Thyroid gland (tissue), 4 donors: ENCODE measurements at regions not wholly inside any gene's neighbourhood (a gene's known extent, or its start where the extent isn't known, plus 50 kb on each side); places are given as distances from the start of the nearest gene placed in this dataset.

Source experiments
- DNase-seq, 2 donors: peaks; one replicate each; pipeline ENCODE4 v3.0.0-alpha.2; 2019
- H3K27ac ChIP-seq, 3 donors: fragments of 200-600 bp; sonication (generic); 1 replicate in 2 of 3; 2 replicates in 1 of 3; pipeline ENCODE4 v1.5.1; 2016 to 2019; ENCODE audit warnings: mild to moderate bottlenecking in 1 of 3, moderate library complexity in 1 of 3
- H3K27me3 ChIP-seq: fragments of 200-600 bp; sonication (generic); one replicate; pipeline ENCODE4 v1.5.1; 2019
- H3K36me3 ChIP-seq, 2 donors: fragments of 200-600 bp; sonication (generic); one replicate each; pipeline ENCODE4 v1.5.1; 2016 to 2019
- H3K4me1 ChIP-seq, 2 donors: fragments of 200-600 bp; sonication (generic); one replicate each; pipeline ENCODE4 v1.5.1; 2017 to 2019
- H3K4me3 ChIP-seq, 3 donors: fragments of 200-600 bp; sonication (generic); replicated peaks in 1 of 3; 1 replicate in 2 of 3; 2 replicates in 1 of 3; pipeline ENCODE4 v1.5.1; 2016; ENCODE audit warnings: mild to moderate bottlenecking in 1 of 3
- H3K9me3 ChIP-seq: fragments of 200-600 bp; sonication (generic); one replicate; pipeline ENCODE4 v1.5.1; 2017
- POLR2A ChIP-seq, 2 donors: fragments of 450-650 bp; IDR thresholded peaks; one replicate each; pipeline ENCODE4 v1.6.1; 2017; ENCODE audit warnings: antibody characterized with exemption in 2 of 2, mild to moderate bottlenecking in 2 of 2, moderate library complexity in 1 of 2
- WGBS, 2 donors: methylation state at CpG; one replicate each; pipeline ENCODE4 v1.1.5; 2017; 5-methylcytosine and 5-hydroxymethylcytosine counted together
- intact Hi-C: fragments of 100-400 bp; cut with DNase I; formaldehyde crosslinking; loops from one replicate; pipeline ENCODE4 v1.15.1; 2023
- TF ChIP-seq, protein P1 (sequence below), 6 experiments: fragments of 200-600 bp in 3 of 6; fragments of 450-650 bp in 3 of 6; sonication (generic) in 3 of 6; IDR thresholded peaks; one replicate each; pipeline ENCODE4 v1.5.1; 2016 to 2019; ENCODE audit warnings: antibody characterized with exemption in 6 of 6, mild to moderate bottlenecking in 2 of 6, inconsistent platforms in 1 of 6, moderate library complexity in 1 of 6

DNA sequence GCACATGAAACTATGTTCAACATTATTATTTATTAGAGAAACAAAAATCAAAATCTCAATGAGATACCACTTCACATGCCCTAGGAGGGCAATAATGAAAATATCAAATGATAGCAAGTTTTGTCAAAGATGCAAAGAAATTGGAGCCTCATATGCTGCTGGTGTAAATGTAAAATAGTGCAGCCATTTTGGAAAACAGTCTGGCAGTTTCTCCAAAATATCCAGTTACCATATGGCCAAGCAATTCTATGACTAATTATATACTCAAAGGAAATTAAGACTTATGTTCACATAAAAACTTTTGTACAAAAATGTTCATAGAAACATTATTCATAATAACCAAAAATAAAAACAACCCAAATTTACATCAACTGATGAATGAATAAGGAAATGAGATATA lies 313.6 kb upstream of the LMO3 start:
- Histone ChIP-seq H3K4me3 (no peak overlapping the region), H3K27ac (no peak overlapping the region), H3K36me3 (no peaks in the 10 kb centered on the region), H3K27me3 (no peaks in the 10 kb centered on the region), H3K4me1 (no peaks in the 10 kb centered on the region), H3K9me3 (no peaks in the 10 kb centered on the region)
- no peak for DNase-seq
- TF ChIP-seq POLR2A (IDR thresholded peaks at IDR 0.05), result no peak
- TF ChIP-seq, protein P1, sequence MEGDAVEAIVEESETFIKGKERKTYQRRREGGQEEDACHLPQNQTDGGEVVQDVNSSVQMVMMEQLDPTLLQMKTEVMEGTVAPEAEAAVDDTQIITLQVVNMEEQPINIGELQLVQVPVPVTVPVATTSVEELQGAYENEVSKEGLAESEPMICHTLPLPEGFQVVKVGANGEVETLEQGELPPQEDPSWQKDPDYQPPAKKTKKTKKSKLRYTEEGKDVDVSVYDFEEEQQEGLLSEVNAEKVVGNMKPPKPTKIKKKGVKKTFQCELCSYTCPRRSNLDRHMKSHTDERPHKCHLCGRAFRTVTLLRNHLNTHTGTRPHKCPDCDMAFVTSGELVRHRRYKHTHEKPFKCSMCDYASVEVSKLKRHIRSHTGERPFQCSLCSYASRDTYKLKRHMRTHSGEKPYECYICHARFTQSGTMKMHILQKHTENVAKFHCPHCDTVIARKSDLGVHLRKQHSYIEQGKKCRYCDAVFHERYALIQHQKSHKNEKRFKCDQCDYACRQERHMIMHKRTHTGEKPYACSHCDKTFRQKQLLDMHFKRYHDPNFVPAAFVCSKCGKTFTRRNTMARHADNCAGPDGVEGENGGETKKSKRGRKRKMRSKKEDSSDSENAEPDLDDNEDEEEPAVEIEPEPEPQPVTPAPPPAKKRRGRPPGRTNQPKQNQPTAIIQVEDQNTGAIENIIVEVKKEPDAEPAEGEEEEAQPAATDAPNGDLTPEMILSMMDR (IDR thresholded peaks at IDR 0.05), result no peak
- intact Hi-C loops, result no loop called here

DNA sequence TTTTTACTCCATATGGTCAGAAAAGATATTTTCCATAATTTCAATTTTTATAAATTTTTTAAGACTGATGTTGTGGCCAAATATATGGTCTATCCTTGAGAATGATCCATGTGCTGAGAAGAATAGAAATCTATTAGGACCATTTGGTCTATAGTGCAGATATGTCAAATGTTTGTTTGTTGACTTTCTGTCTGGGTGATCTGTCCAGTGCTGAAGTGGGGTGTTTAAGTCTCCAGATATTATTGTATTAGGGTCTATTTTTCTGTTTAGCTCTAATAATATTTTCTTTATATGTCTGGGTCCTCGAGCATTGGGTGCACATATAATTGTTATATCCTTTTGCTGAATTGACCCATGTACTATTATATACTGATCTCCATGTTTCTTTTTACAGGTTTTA lies 308.9 kb upstream of the LMO3 start:
- intact Hi-C loops, result no loop called here
- Histone ChIP-seq H3K36me3 (no peaks in the 10 kb centered on the region), H3K27me3 (no peaks in the 10 kb centered on the region), H3K27ac (no peak overlapping the region), H3K4me3 (no peak overlapping the region), H3K9me3 (no peaks in the 10 kb centered on the region), H3K4me1 (no peaks in the 10 kb centered on the region)
- DNase-seq, result no peak
- TF ChIP-seq, protein P1 (IDR thresholded peaks at IDR 0.05), result no peak
- no peak for TF ChIP-seq POLR2A (IDR thresholded peaks at IDR 0.05)
- WGBS, 2 donors, result 65 to 74% methylated on average over 1 of the region's 1 CpG

DNA sequence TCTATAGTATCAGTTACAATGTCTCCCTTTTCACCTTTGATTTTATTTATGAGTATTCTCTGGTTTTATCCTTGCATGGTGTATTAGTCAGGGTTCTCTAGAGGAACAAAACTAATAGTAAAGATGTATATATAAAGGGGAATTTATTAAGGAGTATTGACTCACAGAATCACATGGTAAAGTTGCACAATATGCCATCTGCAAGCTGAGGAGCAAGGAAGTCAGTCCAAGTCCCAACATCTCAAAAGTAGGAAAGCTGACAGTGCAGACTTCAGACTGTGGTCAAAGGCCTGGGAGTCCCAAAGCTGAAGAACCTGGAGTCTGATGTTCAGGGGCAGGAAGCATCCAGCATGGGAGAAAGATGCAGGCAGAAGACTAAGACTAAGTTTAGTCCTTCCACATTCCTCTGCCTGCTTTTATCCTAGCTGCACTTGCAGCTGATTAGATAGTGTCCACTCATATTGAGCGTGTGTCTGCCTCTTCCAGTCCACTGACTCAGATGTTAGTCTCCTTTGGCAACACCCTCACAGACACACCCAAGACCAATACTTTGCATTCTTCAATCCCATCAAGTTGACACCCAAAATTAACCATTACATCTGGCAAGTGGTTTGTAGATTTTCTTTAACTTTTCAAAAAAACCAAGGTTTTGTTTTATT lies 308.0 kb upstream of the LMO3 start:
- H3K27me3 ChIP-seq, result no peaks in the 10 kb centered on the region
- H3K36me3 ChIP-seq, result no peaks in the 10 kb centered on the region
- H3K9me3 ChIP-seq, result no peaks in the 10 kb centered on the region
- no peak overlapping the region for H3K27ac ChIP-seq
- DNase-seq, result no peak
- TF ChIP-seq, protein P1 (IDR thresholded peaks at IDR 0.05), result no peak
- TF ChIP-seq POLR2A (IDR thresholded peaks at IDR 0.05), result no peak
- 74 to 81% methylated on average over 1 of the region's 1 CpG for WGBS, 2 donors
- H3K4me1 ChIP-seq, result no peaks in the 10 kb centered on the region
- H3K4me3 ChIP-seq, result no peak overlapping the region
- intact Hi-C loops, result no loop called here

DNA sequence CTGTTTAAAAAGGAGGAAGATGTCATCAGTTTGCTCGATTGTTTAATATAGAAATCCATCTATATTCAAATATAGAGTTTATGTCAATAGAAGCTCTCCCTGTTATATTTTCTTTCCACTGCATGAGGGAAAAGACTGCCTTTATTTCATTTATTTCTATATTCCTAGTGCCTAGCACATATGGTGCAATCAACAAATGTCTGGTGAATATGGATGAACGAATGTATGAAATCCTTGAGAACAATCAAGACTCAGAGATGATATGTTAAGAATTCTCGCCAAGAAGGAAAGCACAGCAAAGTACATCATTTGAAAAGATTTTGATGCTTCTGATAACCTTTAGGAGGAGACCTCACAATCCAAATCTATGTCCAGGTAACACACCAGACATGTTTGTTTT lies 296.0 kb upstream of the LMO3 start:
- no peaks in the 10 kb centered on the region for H3K9me3 ChIP-seq
- DNase-seq, result no peak
- WGBS, 2 donors, result 82 to 86% methylated on average over 3 of the region's 3 CpGs
- no peaks in the 10 kb centered on the region for H3K27me3 ChIP-seq
- TF ChIP-seq POLR2A (IDR thresholded peaks at IDR 0.05), result no peak
- TF ChIP-seq, protein P1 (IDR thresholded peaks at IDR 0.05), result no peak
- intact Hi-C loops, result no loop called here
- no peak overlapping the region for H3K27ac ChIP-seq
- H3K4me1 ChIP-seq, result no peaks in the 10 kb centered on the region
- H3K36me3 ChIP-seq, result no peaks in the 10 kb centered on the region
- no peak overlapping the region for H3K4me3 ChIP-seq

DNA sequence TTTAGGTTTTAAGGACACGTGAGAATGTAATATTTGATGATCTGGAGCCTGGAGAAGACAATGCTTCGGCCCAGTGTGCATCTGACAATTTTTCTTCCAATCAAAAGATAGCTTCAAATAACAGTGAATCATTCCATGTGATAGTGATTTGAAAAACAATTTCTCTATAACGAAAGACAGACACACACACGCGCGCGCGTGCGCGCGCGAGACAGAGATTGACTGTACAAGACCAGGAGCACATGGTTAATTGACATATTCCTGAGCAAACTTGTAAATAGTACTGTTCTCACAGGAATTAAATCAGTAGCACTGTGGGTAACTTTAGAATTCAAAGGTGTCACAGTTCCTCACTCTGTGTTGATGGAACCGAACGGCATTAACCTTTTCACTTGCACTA lies 287.5 kb upstream of the LMO3 start:
- intact Hi-C loops, result no loop called here
- TF ChIP-seq, protein P1 (IDR thresholded peaks at IDR 0.05), result no peak
- TF ChIP-seq POLR2A (IDR thresholded peaks at IDR 0.05), result no peak
- H3K4me1 ChIP-seq, result no peaks in the 10 kb centered on the region
- DNase-seq, result no peak
- no peaks in the 10 kb centered on the region for H3K9me3 ChIP-seq
- no peaks in the 10 kb centered on the region for H3K27me3 ChIP-seq
- no peak overlapping the region for H3K27ac ChIP-seq
- WGBS, 2 donors, result 91 to 92% methylated on average over 14 of the region's 14 CpGs
- no peaks in the 10 kb centered on the region for H3K36me3 ChIP-seq
- no peak overlapping the region for H3K4me3 ChIP-seq
